HG03565 (cell line): ENCODE measurements at regions not wholly inside any gene's neighbourhood (a gene's known extent, or its start where the extent isn't known, plus 50 kb on each side); places are given as distances from the start of the nearest gene placed in this dataset.
A peak's percentile ranks its signal among the peaks of the same experiment; 100 is the strongest.

ENCODE experiments used
- ATAC-seq: cut with Tn5 transposase; IDR thresholded peaks from one replicate; pipeline ENCODE4 v1.9.1; 2021; ENCODE audit warnings: mild to moderate bottlenecking, moderate library complexity; ENCODE audit not compliant: unreplicated experiment

DNA sequence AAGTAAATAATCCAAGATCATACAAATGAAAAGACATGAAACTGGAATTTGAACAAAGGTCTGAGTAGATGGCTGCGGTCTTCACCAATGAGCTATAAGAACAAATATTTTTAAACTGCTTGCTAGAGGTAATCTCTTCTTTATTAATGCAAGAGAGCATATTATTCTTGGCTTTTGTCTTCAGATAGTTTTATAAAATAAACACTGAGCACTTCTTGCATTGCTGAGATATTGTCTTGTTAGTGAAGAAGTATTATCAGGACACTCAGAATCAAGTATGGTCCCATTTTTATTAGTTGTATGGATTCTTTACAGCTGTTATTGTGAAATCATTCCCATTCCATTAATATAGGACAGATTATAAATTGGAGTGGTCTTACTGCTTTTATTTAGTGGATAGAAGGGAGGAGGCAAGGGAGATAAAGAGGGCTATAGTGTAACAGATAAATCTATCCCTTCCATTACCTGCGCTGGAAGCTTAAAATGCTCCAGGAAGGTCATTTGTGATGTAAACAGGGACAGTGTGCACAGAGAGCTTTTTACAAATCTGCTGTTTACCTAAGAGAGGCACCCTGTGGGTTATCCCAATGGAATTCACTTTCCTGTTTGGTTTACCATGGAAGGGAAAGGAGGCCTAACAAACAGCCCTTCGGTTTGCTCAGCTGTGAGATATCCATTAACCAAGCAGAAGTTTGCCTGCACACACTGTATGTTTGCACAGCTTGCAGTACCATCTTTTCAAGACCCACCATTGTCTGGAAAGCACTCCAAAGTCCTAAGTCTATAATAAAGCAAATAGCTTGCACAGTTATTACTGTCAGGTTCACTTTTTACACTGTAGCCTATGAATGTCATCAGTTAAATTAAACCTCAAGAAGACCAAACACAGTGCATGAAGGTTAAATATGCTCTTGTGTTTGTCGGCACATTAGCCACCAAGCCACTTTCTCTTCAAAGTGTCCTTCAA is 347.7 kb upstream of the TGFBR2 start:
- ATAC-seq: no peak

DNA sequence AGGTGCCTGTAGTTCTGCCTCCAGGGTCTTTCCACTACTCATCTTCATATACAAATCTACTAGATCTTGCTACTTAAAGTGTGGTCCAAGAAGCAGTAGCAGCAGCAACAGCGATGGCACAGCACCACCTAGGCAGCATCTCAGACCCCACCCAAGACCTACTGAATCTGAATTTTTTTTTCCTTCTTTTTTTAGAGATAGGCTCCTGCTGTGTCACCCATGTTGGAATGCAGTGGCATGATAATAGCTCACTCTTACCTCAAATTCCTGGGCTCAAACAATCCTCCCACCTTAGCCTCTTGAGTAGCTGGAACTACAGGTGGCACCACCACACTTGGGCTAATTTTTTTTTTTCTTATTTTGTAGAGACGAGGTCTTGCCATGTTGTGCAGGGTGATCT is 346.7 kb upstream of the TGFBR2 start:
- no peak for ATAC-seq

DNA sequence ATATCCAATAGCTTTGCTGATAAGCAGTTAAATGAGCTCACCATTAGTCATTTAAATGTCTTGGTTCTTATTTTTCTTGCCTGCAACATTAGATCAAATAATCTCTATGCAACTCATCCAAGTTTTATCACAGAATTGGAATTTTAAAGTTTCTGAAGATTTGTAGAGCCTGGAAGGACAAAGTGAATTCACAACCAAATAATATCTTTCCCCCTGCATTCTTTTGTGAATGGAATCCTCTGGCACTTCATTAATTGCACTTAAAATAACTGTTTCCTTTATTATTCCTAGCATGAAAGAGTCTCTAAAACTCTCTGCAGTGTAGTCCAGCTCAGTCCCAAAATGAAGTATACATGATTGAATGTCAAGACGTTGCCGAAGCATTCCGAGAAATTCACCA is 345.6 kb upstream of the TGFBR2 start:
- no peak for ATAC-seq

DNA sequence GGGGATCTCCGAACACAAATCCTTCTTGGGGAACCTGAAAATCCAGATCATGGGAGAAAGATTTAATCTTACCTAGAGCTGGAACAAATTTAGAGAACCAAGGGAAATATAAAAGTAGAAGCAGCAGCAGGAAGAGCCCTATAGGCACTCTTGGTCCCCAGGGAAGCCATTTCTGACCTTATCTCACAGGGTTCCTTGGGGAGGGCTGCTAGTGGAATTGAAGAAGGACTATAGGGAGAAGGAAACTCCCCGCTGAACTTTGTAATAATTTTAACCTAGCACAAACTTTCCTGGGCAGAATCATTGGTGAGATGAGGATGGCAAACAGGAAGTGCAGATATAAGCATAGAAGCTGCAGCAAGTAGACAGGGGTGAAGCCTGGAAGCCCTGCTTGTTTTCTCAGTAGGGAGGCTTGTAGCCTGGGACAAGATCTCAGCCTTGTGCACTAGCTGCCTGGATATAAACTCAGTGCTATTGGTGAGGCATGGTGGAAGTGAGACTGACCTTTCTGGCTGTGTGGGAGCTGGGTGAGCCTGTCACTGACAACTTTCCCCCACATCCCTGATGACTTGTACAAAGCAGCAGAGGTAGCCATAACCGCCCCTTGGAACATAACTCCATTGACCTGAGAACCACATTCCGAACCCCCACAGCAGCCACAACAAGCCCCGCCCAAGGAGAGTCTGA is 343.0 kb upstream of the TGFBR2 start:
- ATAC-seq: no peak

DNA sequence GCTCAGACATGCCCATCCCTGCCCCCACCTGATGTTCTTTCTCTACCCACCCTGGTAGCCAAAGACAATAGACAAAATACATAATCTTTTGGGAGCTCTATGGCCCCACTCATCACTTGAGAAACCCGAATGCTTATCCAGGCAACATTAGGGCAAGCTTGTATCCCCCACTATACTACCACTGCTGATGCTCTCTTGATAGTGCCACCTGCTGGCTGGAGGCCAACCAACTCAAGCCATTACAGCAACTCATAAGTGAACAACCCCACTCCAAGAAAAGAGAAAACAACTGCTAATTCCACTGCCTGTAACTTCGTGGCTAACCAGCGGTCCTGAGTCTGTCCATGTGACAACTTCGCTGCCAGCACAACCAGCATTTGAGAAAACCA is 342.5 kb upstream of the TGFBR2 start:
- no peak for ATAC-seq

DNA sequence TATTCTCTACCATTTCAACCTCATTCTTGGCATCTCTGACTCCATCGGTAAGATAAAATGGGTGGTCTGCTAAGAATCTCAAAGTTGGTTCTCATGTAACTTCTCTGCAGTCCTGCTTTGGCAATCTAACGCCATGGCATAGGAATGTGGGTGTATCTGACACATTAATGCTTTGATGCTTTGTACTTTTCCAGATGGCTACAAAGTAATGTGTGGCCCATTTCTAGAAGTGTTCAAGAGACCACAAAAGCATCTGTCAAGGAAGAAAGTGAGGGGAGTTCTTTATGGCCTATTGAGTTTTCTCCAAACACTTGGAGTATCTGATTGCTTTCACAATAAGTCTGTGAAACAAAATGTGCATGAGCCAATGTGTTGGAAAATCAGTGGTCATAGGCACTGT is 339.9 kb upstream of the TGFBR2 start:
- no peak for ATAC-seq

DNA sequence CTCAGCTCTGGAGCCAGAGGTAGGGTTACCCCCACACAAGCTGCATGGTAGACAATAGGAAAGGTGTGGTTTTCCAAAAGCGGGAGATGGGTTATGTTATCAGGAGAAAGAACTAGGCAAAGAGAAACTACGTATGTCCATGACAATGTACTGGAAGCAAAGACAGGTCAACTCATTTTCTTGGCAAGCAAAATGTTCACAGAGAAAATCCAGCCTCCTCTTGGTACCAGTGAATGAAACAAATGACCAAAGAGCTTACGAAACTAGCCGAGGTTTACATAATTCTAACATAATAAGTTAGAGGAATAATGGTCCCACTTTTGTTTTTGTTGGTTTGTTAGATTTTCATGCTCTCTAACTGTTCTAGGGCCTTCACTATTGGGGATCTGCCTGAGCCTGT is 338.1 kb upstream of the TGFBR2 start:
- ATAC-seq: no peak

DNA sequence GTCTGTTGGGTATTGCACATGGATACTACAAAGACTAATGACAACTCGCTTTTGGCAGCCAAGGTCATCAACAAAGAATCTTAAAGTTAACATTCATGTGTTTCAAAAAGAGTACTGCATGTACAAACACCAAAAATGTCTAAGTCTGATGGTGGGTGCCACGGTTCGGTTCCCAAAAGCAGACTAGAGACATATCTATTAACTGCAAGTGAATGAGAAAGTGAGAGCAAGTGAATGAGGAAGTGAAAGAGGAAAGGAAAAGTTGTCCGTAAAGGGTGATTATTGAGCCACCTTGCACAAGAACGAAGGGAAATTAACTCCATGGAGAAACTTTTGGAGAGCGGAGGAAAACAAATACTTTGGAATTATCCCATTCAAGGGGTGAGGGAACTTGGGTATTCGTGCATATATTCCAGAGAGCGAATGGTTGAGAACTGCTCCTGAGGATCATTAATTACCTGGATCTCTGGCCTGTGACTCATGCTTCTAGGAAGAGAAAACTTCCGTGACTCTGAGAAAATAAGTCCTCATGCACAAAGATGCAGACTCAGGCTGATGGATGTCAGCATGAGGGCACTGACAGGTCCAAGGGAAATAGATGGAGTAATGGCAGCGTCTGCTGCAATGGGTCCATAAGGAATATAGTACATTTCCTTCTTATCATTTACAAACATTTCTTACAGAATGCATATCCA is 336.5 kb upstream of the TGFBR2 start:
- peak; percentile 92 for ATAC-seq

DNA sequence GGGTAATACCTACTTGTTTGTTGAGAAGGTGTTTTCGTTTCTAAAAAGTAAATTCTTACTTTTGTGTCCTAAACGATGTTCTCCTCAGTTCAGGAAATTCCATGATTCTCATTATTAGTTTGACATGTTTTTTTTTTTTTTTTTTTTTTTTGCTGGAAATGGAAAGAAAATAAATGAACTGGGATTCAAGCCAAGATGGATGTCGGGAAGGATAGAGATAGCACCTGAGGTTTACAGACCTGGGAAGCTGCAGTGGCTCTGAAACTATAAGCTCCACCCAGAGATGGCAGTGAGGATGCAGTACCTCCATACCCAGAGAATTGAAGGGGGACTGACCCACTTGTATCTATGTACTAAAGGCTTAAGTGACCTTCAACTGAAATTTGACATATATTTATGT is 334.6 kb upstream of the TGFBR2 start:
- ATAC-seq: no peak

DNA sequence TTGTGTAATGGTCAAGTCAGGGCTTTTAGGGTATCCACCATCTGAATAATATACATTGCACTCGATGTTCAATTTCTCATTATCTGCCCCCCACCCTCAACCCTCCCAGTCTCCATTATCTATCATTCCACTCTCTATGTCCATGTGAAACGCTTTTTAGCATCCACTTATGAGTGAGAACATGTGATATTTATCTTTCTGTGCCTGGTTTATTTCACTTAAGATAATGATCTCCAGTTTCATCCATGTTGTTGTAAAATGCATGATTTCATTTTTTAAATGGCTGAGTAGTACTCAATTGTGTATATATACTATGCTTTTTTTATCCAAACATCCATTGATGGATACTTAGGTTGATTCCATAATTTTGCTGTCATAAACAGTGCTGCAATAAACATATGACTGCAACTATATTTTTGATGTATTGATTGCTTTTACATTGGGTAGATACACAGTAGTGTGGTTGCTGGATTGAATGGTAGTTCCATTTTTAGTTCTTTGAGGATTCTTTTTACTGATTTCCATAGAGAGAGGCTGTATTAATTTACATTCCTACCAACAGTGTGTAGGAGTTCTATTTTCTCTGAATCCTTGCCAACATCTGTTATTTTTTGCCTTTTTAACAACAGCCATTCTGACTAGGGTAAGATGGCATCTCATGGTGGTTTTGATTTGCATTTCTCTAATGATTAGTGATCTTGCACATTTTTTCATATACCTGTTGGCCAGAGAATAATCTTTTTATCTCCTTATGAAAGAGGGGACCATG is 332.9 kb upstream of the TGFBR2 start:
- no peak for ATAC-seq

DNA sequence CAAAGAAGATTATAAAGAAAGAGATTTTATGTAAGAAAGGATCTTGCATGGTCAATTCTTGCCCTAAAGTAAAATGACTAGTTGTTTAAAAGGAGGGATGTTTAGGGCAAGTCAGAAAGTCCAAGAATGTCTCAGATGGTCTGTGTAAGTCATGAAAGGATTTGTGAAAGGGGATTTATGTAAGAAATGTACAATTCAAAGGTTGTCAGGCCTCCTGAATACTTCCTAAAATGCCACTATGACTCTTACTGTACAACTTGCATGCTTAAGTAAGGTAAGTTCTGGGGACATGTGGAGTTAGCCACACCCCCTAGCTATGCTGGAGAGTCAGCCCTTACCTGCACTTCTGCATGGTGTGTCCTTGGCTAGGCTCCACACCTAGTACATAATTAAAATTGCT is 328.9 kb upstream of the TGFBR2 start:
- ATAC-seq: no peak

DNA sequence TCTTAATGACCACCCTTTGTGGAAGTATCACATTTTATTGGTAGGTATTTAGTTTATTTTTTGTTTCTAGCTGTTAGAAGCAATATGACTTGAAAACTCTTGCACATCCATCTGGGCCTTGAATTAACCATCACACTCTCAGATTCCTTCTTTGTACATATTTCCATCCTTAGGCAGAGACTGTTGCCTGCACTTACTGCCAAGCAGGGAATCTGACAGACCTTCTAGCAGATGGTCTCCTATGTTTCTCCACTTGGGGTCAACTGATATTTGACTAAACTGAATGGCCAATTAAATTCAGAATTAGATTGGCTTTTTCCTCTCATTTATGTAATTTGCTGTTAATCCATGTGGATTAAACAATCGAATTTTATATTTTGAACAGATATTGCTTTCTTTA is 324.9 kb upstream of the TGFBR2 start:
- ATAC-seq: no peak

DNA sequence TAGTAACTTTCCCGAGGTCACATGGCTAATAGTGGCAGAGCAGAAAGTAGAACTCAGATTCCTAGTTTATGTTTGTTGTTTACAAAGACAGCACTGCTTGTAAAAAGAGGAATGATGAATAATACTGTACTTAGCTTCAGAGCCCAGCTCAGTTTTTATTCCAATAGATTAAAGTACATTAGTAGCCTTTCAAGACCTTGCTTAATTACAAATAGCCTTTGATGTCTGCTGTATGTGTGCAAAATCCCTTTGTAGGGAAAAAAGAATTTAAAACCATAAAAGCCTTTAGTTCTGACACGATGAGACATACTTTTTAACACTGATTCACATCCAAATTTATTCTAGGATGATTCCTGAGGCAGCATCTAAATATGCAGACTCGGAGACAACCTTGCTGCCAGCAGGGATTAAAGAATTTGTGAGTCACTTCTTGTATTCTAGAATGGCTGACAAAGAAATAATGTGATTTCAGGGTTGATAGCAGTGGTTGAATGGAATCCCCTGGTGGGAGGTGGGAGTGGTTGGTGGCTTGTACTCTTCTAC is 324.2 kb upstream of the TGFBR2 start:
- no peak for ATAC-seq

DNA sequence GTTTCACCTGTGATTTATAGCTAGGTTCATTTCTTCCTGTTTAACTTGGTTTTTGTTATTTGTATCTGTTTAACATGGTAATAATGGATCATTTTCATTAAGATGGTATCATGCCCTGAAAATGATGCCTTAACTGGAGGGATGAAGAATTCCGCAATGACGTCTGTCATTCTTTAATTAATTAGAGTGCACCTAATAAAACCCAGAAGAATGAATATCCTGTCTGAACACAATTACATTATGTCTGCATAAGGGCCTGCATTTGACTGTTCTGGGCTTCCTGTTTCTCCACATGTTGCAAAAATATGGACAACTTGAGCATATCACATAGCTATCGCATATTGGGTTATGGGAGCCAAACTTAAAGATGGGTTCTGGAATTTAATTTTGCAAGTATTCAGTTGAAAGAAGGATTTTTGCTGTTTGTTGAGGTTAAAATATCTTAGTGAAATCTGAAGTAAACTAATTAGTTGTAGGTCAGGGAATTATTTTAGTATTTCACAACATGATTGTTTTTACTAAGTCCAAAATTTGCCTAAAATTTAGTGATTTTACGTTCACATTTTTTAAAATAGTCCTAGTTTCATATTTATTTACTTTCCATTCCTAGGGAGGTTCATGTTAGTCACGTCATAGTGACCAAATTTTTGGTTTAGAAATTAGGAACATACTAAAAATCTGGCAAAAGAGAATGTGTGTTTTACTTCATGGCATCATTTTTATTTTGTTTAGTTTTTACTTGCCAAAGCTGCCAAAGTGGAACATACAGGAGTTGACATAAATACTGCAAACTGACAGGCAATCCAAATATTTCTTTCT is 321.0 kb upstream of the TGFBR2 start:
- no peak for ATAC-seq

DNA sequence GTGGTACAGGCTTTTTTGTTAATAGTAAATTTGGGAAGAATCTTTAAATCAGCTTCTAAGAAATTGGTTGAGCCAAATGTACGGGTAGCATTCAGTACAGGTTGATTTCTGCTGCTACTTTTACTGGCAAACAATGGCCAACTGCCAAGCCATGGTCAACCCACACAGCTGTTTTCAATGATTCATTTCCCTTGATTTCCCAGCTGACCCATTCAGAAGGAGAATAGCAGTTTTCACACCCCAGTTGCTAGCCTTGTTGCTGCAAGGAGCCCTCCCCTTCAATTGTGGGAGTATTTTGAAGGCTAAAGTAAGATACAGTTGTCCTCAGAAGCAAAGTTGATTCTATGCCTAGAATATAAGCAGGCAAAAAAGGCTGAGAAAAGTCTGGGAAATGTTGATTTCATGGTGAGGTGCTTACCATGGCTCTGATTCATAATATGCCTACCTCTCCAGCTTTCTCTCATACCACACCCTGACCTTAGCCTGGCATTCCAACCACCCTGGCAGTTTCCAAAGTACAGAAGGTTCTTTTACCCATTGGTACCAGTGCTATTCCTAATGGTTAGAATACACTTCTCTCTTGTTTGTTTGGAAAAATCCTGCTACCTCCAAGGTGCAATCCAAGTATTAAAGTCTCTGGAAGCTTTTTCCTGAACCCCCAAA is 320.3 kb upstream of the TGFBR2 start:
- no peak for ATAC-seq

DNA sequence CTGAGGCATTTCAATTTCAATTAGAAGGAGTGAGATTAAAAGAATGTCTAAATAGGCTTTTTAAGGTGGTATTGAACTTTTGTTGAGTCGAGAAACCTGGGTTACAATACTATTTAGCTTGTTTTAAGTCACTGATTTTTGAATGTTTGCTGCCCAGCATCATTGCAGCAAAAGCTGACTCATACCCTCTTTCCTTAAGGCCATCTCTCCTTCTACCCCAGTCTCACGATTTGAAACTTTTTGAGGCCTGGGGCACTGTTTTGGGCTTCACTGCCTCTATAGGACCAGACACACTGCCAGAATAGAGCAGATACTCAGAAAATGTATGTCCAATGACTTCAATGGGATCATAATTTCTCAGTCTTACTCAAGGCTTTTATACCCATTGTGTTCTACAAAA is 319.6 kb upstream of the TGFBR2 start:
- no peak for ATAC-seq

DNA sequence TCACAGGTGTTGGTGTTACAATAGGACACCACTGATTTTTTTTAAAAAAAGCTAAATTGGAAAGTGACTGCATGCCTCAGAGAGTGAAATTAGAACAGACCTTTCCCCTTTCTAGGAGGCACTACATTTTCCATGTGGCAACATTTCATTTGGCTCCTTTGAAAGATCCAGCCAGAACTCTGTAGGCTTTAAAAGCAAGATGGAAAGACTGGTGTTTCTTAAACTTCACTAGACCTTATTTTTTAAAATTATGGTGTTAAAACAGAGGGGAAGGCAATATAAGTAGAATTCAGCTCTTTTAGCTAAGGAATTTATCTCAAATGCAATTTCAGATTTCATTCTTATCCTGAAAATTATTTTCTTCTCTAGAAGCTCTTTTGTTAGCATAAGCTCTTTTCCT is 317.6 kb upstream of the TGFBR2 start:
- ATAC-seq: no peak

DNA sequence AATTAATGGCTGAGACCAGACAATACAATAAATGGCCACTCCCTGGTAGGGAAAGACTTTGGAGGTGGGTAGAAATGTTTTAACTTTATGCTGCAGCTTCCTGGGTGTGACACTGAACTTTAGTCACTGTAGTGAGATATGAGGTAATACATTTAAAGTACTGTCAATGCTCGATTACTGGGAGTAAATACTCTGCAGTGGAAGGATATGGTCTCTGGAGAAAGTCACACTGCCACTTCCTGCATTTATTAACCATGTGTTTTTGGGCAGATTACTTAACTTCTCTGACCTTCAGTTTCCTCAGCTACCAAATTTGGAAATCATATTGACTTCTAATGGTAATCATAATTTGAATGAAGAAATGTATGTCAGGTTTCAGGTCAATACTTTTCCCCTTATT is 317.1 kb upstream of the TGFBR2 start:
- no peak for ATAC-seq

DNA sequence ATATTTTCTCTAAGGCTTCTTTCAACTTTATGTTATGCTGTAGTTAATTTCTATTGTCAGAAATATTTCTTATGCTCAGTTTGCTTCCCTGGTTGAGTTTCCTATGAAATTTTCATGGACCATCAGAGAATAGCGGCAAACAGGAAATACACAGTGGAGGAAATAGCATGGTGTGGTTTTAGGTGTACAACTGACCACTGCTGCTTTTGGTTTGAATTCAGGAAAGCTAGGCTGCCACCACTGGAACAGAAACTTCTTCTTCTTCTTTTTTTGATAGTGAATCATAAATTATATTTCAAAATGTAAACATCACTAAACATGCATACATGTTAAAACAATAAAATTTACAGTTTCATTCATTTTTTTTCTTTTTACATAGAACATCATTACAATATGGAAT is 316.6 kb upstream of the TGFBR2 start:
- no peak for ATAC-seq
